Lung (tissue), 11 donors: ENCODE measurements at regions not wholly inside any gene's neighbourhood (a gene's known extent, or its start where the extent isn't known, plus 50 kb on each side); places are given as distances from the start of the nearest gene placed in this dataset.
"Not testable (repeated sequence)": the region's sequence is repeated elsewhere in the genome, so short reads cannot be mapped to it uniquely, and the experiment has no call there.

Source experiments
- ATAC-seq: fragments of 200-7000 bp; cut with Tn5 transposase; one replicate; pipeline ENCODE4 v1.9.1; 2020; ENCODE audit warnings: moderate number of reproducible peaks; ENCODE audit not compliant: insufficient read depth, low FRiP score
- DNase-seq, 3 donors: peaks; one replicate each; pipeline ENCODE4 v3.0.0-alpha.2; 2013 to 2017
- H3K27ac ChIP-seq, 2 donors: one replicate each; pipeline ENCODE4 v1.5.1; 2013; ENCODE audit warnings: mild to moderate bottlenecking in 2 of 2, moderate library complexity in 2 of 2, control low read depth in 1 of 2, inconsistent platforms in 1 of 2, low read depth in 1 of 2, low read length in 1 of 2
- H3K27me3 ChIP-seq, 3 donors: one replicate each; pipeline ENCODE4 v1.5.1; 2013; ENCODE audit warnings: low read length in 2 of 3; ENCODE audit not compliant: control insufficient read depth in 3 of 3, insufficient read depth in 3 of 3
- H3K36me3 ChIP-seq, 4 donors: one replicate each; pipeline ENCODE4 v1.5.1; 2013; ENCODE audit warnings: low read length in 4 of 4, mild to moderate bottlenecking in 1 of 4, moderate library complexity in 1 of 4; ENCODE audit not compliant: control insufficient read depth in 4 of 4, insufficient read depth in 4 of 4
- H3K4me1 ChIP-seq, 5 donors: one replicate each; pipeline ENCODE4 v1.5.1; 2013; ENCODE audit warnings: low read length in 5 of 5, mild to moderate bottlenecking in 2 of 5, moderate library complexity in 1 of 5; ENCODE audit not compliant: control insufficient read depth in 5 of 5, insufficient read depth in 5 of 5
- H3K4me3 ChIP-seq: one replicate; pipeline ENCODE4 v1.5.1; 2013; ENCODE audit warnings: mild to moderate bottlenecking, control low read depth, moderate library complexity
- H3K9ac ChIP-seq, 2 donors: one replicate each; pipeline ENCODE4 v1.5.1; 2013; ENCODE audit warnings: low read length in 2 of 2, control low read depth in 1 of 2; ENCODE audit not compliant: insufficient read depth in 1 of 2
- H3K9me3 ChIP-seq, 4 donors: one replicate each; pipeline ENCODE4 v1.5.1; 2013; ENCODE audit warnings: low read length in 3 of 4, mild to moderate bottlenecking in 1 of 4, moderate library complexity in 1 of 4; ENCODE audit not compliant: control insufficient read depth in 4 of 4, insufficient read depth in 3 of 4
- CTCF ChIP-seq: IDR thresholded peaks from 2 replicates; pipeline ENCODE4 v1.5.1; 2012; ENCODE audit warnings: mild to moderate bottlenecking; ENCODE audit errors: control extremely low read depth, extremely low read depth
- WGBS, 2 donors: extraction: QIAGEN DNeasy Blood & Tissue Kit; methylation state at CpG; one replicate each; pipeline ENCODE4 v1.1.7; 2013; 5-methylcytosine and 5-hydroxymethylcytosine counted together
- donor health status: control.
- donor health status: control.
- donor health status: Bipolar disorder and iron deficiency.
- donor health status: healthy.
- donor health status: DM: yes; HTN: yes; CAD: no.

GRCh38 chr1:147409886-147410285, 131.4 kb upstream of the BCL9 start:
- Histone ChIP-seq H3K4me1 (no peaks in the 10 kb centered on the region), H3K27ac (no peak overlapping the region), H3K36me3 (no peaks in the 10 kb centered on the region), H3K4me3 (no peak overlapping the region), H3K27me3 (no peaks in the 10 kb centered on the region), H3K9me3 (peaks cover 0 to 7% (median under 1%) of the 10 kb centered on the region in 4 donors), H3K9ac (no peak overlapping the region)
- no peak for DNase-seq
- no peak for ATAC-seq
- 74 to 93% methylated on average over 1 of the region's 1 CpG for WGBS, 2 donors
- TF ChIP-seq CTCF, result no peak

GRCh38 chr1:147413110-147413605, 128.1 kb upstream of the BCL9 start:
- DNase-seq, result no peak
- Histone ChIP-seq H3K36me3 (no peaks in the 10 kb centered on the region), H3K27ac (no peak overlapping the region), H3K4me3 (no peak overlapping the region), H3K9me3 (peaks cover 0 to 7% (median under 1%) of the 10 kb centered on the region in 4 donors), H3K9ac (no peak overlapping the region), H3K27me3 (no peaks in the 10 kb centered on the region), H3K4me1 (no peaks in the 10 kb centered on the region)
- no peak for ATAC-seq
- 87 to 96% methylated on average over 4 of the region's 4 CpGs for WGBS, 2 donors
- TF ChIP-seq CTCF, result no peak

GRCh38 chr1:147414505-147415163, 126.7 kb upstream of the BCL9 start:
- 50 to 66% methylated on average over 3 of the region's 3 CpGs for WGBS, 2 donors
- no peak overlapping the region for H3K4me3 ChIP-seq
- no peaks in the 10 kb centered on the region for H3K27me3 ChIP-seq
- peaks cover 0 to 7% (median under 1%) of the 10 kb centered on the region in 4 donors for H3K9me3 ChIP-seq
- DNase-seq (no peak), ATAC-seq (no peak)
- H3K4me1 ChIP-seq, result no peaks in the 10 kb centered on the region
- no peak overlapping the region for H3K27ac ChIP-seq
- no peak for TF ChIP-seq CTCF
- no peak overlapping the region for H3K9ac ChIP-seq
- H3K36me3 ChIP-seq, result no peaks in the 10 kb centered on the region

- no peak for ATAC-seq
- DNase-seq, result no peak
- H3K36me3 ChIP-seq, result no peaks in the 10 kb centered on the region
- peaks cover 0 to 2% (median 1%) of the 10 kb centered on the region in 4 donors for H3K9me3 ChIP-seq
- H3K4me1 ChIP-seq, result no peaks in the 10 kb centered on the region
- TF ChIP-seq CTCF, result no peak
- no peak overlapping the region for H3K9ac ChIP-seq
- no peaks in the 10 kb centered on the region for H3K27me3 ChIP-seq
- no peak overlapping the region for H3K4me3 ChIP-seq
- WGBS, 2 donors, result 55 to 78% methylated on average over 5 of the region's 5 CpGs
- H3K27ac ChIP-seq, result no peak overlapping the region
Measured at GRCh38 chr1:147417024-147417423, 124.3 kb upstream of the BCL9 start.

GRCh38 chr1:147423100-147423827, 118.0 kb upstream of the BCL9 start:
- H3K27ac ChIP-seq, ATAC-seq, H3K4me1 ChIP-seq, H3K36me3 ChIP-seq, H3K4me3 ChIP-seq, H3K9me3 ChIP-seq, H3K27me3 ChIP-seq, H3K9ac ChIP-seq: not testable (repeated sequence)
- WGBS, 2 donors, result 76 to 85% methylated on average over 30 to 31 of the region's 31 CpGs
- peak in 2 of 3 donors; percentile 5 to 44 for DNase-seq
